BLaER1 treated with 17β-estradiol and CSF1 and Interleukin-3, amounts not matched to agents 10 nM and 100 nM (cell line): ENCODE measurements at regions not wholly inside any gene's neighbourhood (a gene's known extent, or its start where the extent isn't known, plus 50 kb on each side); places are given as distances from the start of the nearest gene placed in this dataset.

Experiments used
- H3K27ac ChIP-seq, 11 experiments: shearing (Covaris generic); formaldehyde crosslinking; 2 replicates each; pipeline ENCODE4 v1.8.1; 2022
- H3K27me3 ChIP-seq, 11 experiments: shearing (Covaris generic); formaldehyde crosslinking; 2 replicates each; pipeline ENCODE4 v1.8.1; 2022
- H3K36me3 ChIP-seq, 11 experiments: shearing (Covaris generic); formaldehyde crosslinking; 2 replicates each; pipeline ENCODE4 v1.8.1; 2022
- H3K4me1 ChIP-seq, 10 experiments: shearing (Covaris generic); formaldehyde crosslinking; 2 replicates each; pipeline ENCODE4 v1.8.1; 2022
- H3K4me2 ChIP-seq, 11 experiments: shearing (Covaris generic); formaldehyde crosslinking; 2 replicates each; pipeline ENCODE4 v1.8.1; 2022
- H3K4me3 ChIP-seq, 10 experiments: shearing (Covaris generic); formaldehyde crosslinking; 2 replicates each; pipeline ENCODE4 v1.8.1; 2022
- H3K9ac ChIP-seq, 11 experiments: shearing (Covaris generic); formaldehyde crosslinking; 2 replicates each; pipeline ENCODE4 v1.8.1; 2022
- H3K9me3 ChIP-seq, 11 experiments: shearing (Covaris generic); formaldehyde crosslinking; replicated peaks in 1 of 11; 2 replicates each; pipeline ENCODE4 v1.8.1; 2022
- H4K20me1 ChIP-seq, 11 experiments: shearing (Covaris generic); formaldehyde crosslinking; 2 replicates each; pipeline ENCODE4 v1.8.1; 2022
- Cebpa-rat ChIP-seq, 11 experiments: shearing (Covaris generic); IDR thresholded peaks; 2 replicates each; pipeline ENCODE4 v1.8.1; 2022

DNA sequence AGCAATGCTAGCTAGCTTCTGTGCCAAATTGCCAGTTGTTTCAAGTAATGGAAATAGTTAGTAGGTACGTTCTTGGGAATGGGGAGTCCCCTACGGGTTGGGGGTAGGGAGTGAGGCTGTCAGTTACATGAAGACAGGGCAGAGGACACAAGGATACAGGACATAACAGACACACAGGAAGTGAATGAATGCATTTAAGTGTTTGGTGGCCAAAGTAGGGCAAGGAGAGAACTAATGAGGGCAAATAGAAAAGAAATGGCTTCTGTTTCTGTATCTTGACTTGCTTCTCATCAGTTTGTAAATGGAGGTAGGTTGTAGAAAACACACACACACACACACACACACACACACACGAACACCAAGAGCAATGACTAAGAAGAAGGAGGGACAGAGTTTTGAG lies 142.2 kb downstream of the S1PR1 start:
- no peaks in the 10 kb centered on the region for H3K36me3 ChIP-seq
- no peak overlapping the region for H3K4me2 ChIP-seq
- H3K9me3 ChIP-seq, result peaks cover 0 to 38% (median 7%) of the 10 kb centered on the region in 11 experiments; a peak in 13 of 22 replicates

GRCh38 chr1:101379950-101380349 lies 143.1 kb downstream of the S1PR1 start:
- Histone ChIP-seq H3K27me3 (no peaks in the 10 kb centered on the region), H3K36me3 (no peaks in the 10 kb centered on the region), H3K4me3 (no peak overlapping the region), H3K27ac (no peak overlapping the region), H3K4me1 (peaks cover 0 to 9% (median 0%) of the 10 kb centered on the region in 10 experiments; a peak in 5 of 20 replicates), H3K9ac (no peak overlapping the region), H4K20me1 (no peaks in the 10 kb centered on the region), H3K9me3 (peaks cover 0 to 34% (median 9%) of the 10 kb centered on the region in 11 experiments; a peak in 14 of 22 replicates), H3K4me2 (peak overlapping the region in 5 of 11 experiments; percentile 3 to 32 (median 18); a peak in 2 of 22 replicates)
- TF ChIP-seq Cebpa-rat (IDR thresholded peaks at IDR 0.05), result no peak

More for the DNA sequence above, 142.2 kb downstream of the S1PR1 start:
- Histone ChIP-seq H3K27ac (no peak overlapping the region), H3K27me3 (no peaks in the 10 kb centered on the region), H3K4me1 (peaks cover 0 to 9% (median 0%) of the 10 kb centered on the region in 10 experiments; a peak in 5 of 20 replicates), H3K4me3 (no peak overlapping the region), H4K20me1 (no peaks in the 10 kb centered on the region), H3K9ac (no peak overlapping the region)
- TF ChIP-seq Cebpa-rat (IDR thresholded peaks at IDR 0.05), result no peak

GRCh38 chr1:101382135-101382534 lies 145.3 kb downstream of the S1PR1 start:
- H3K4me2 ChIP-seq, result no peak overlapping the region
- peaks cover 0 to 9% (median 0%) of the 10 kb centered on the region in 10 experiments; a peak in 5 of 20 replicates for H3K4me1 ChIP-seq
- H3K27me3 ChIP-seq, result no peaks in the 10 kb centered on the region
- peaks cover 0 to 13% (median 5%) of the 10 kb centered on the region in 11 experiments; a peak in 12 of 22 replicates for H3K36me3 ChIP-seq
- no peak overlapping the region for H3K9ac ChIP-seq
- peaks cover 19 to 44% (median 27%) of the 10 kb centered on the region in 11 experiments for H3K9me3 ChIP-seq
- no peaks in the 10 kb centered on the region for H4K20me1 ChIP-seq
- no peak for TF ChIP-seq Cebpa-rat (IDR thresholded peaks at IDR 0.05)
- H3K4me3 ChIP-seq, result no peak overlapping the region
- H3K27ac ChIP-seq, result no peak overlapping the region

- H3K9me3 ChIP-seq, result peaks cover 31 to 56% (median 43%) of the 10 kb centered on the region in 11 experiments
- no peaks in the 10 kb centered on the region for H3K27me3 ChIP-seq
- H3K4me2 ChIP-seq, result peak overlapping the region in 5 of 11 experiments; percentile 4 to 45 (median 15); a peak in 9 of 22 replicates
- TF ChIP-seq Cebpa-rat (IDR thresholded peaks at IDR 0.05), result no peak
- H3K4me3 ChIP-seq, result no peak overlapping the region
- peaks cover 0 to 21% (median 0%) of the 10 kb centered on the region in 10 experiments; a peak in 9 of 20 replicates for H3K4me1 ChIP-seq
- H3K36me3 ChIP-seq, result peaks cover 0 to 51% (median 21%) of the 10 kb centered on the region in 11 experiments; a peak in 15 of 22 replicates
- no peaks in the 10 kb centered on the region for H4K20me1 ChIP-seq
- no peak overlapping the region for H3K9ac ChIP-seq
- H3K27ac ChIP-seq, result peak overlapping the region in 1 of 11 experiments; percentile 10; a peak in 2 of 22 replicates
Observed at GRCh38 chr1:101388904-101389546, 152.2 kb downstream of the S1PR1 start.

- H3K4me3 ChIP-seq, result no peak overlapping the region
- no peaks in the 10 kb centered on the region for H4K20me1 ChIP-seq
- H3K9me3 ChIP-seq, result peaks cover 31 to 56% (median 44%) of the 10 kb centered on the region in 11 experiments
- no peak for TF ChIP-seq Cebpa-rat (IDR thresholded peaks at IDR 0.05)
- H3K27me3 ChIP-seq, result no peaks in the 10 kb centered on the region
- no peak overlapping the region for H3K9ac ChIP-seq
- peaks cover 0 to 57% (median 26%) of the 10 kb centered on the region in 11 experiments; a peak in 16 of 22 replicates for H3K36me3 ChIP-seq
- H3K4me1 ChIP-seq, result peaks cover 0 to 20% (median 0%) of the 10 kb centered on the region in 10 experiments; a peak in 9 of 20 replicates
- peak overlapping the region in 4 of 11 experiments; percentile 5 to 45 (median 28); a peak in 5 of 22 replicates for H3K4me2 ChIP-seq
- peak overlapping the region in 1 of 11 experiments; percentile 20; a peak in 1 of 22 replicates for H3K27ac ChIP-seq
Observed at GRCh38 chr1:101389547-101389929, 152.7 kb downstream of the S1PR1 start.

DNA sequence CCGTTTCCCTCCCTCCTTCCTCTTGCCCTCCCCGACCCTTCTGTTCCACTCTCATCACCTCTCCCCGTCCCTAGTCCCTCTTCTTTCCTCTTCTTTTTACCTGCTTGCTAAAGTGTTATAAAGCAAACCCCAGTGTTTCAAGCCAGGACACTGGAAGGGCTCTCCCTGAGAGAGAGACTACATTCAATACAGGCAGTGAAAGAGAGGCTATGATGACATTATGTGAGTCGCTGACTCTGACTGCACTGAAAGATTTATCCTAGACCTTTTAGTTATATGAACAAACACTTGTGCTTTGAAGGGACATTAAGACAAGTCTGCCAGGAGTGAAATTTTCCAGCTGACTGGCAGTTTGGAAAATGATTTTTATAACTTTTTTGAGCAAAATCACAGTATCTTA lies 155.7 kb downstream of the S1PR1 start:
- TF ChIP-seq Cebpa-rat (IDR thresholded peaks at IDR 0.05), result no peak
- H3K9ac ChIP-seq, result no peak overlapping the region
- no peak overlapping the region for H3K27ac ChIP-seq
- no peaks in the 10 kb centered on the region for H4K20me1 ChIP-seq
- H3K36me3 ChIP-seq, result peaks cover 0 to 70% (median 43%) of the 10 kb centered on the region in 11 experiments; a peak in 17 of 22 replicates
- H3K4me3 ChIP-seq, result no peak overlapping the region
- H3K27me3 ChIP-seq, result no peaks in the 10 kb centered on the region
- H3K9me3 ChIP-seq, result peaks cover 8 to 44% (median 22%) of the 10 kb centered on the region in 11 experiments; a peak in 20 of 22 replicates
- H3K4me2 ChIP-seq, result no peak overlapping the region
- H3K4me1 ChIP-seq, result peaks cover 0 to 24% (median 2%) of the 10 kb centered on the region in 10 experiments; a peak in 13 of 20 replicates

- Histone ChIP-seq H3K4me3 (no peak overlapping the region), H3K9ac (no peak overlapping the region)
Observed at GRCh38 chr1:101394041-101394440, 157.2 kb downstream of the S1PR1 start.

GRCh38 chr1:101399222-101399621 lies 162.4 kb downstream of the S1PR1 start:
- H3K4me2 ChIP-seq, result peak overlapping the region in 2 of 11 experiments; percentile 3 to 14; a peak in 2 of 22 replicates
- H3K4me1 ChIP-seq, result peaks cover 0 to 61% (median 25%) of the 10 kb centered on the region in 10 experiments; a peak in 14 of 20 replicates
- no peak for TF ChIP-seq Cebpa-rat (IDR thresholded peaks at IDR 0.05)
- no peaks in the 10 kb centered on the region for H3K27me3 ChIP-seq
- peaks cover 0 to 92% (median 63%) of the 10 kb centered on the region in 11 experiments; a peak in 17 of 22 replicates for H3K36me3 ChIP-seq
- no peak overlapping the region for H3K27ac ChIP-seq
- peaks cover 0 to 52% (median 20%) of the 10 kb centered on the region in 11 experiments; a peak in 14 of 22 replicates for H3K9me3 ChIP-seq
- H4K20me1 ChIP-seq, result no peaks in the 10 kb centered on the region
- H3K4me3 ChIP-seq, result no peak overlapping the region
- H3K9ac ChIP-seq, result no peak overlapping the region

More at GRCh38 chr1:101394041-101394440, 157.2 kb downstream of the S1PR1 start:
- Histone ChIP-seq H4K20me1 (no peaks in the 10 kb centered on the region), H3K9me3 (peaks cover 0 to 29% (median 7%) of the 10 kb centered on the region in 11 experiments; a peak in 11 of 22 replicates), H3K27me3 (no peaks in the 10 kb centered on the region), H3K4me2 (no peak overlapping the region), H3K4me1 (peaks cover 0 to 32% (median 9%) of the 10 kb centered on the region in 10 experiments; a peak in 12 of 20 replicates), H3K27ac (no peak overlapping the region), H3K36me3 (peaks cover 0 to 68% (median 43%) of the 10 kb centered on the region in 11 experiments; a peak in 17 of 22 replicates)
- no peak for TF ChIP-seq Cebpa-rat (IDR thresholded peaks at IDR 0.05)

GRCh38 chr1:101406271-101406670 lies 169.5 kb downstream of the S1PR1 start:
- Histone ChIP-seq H3K4me3 (peak overlapping the region in 3 of 10 experiments; percentile 9 to 66 (median 34); a peak in 3 of 20 replicates), H3K27me3 (no peaks in the 10 kb centered on the region), H3K4me2 (peak overlapping the region in 8 of 11 experiments; percentile 27 to 96 (median 85); a peak in 16 of 22 replicates), H4K20me1 (no peaks in the 10 kb centered on the region), H3K27ac (peak overlapping the region in 4 of 11 experiments; percentile 11 to 77 (median 34); a peak in 3 of 22 replicates), H3K9ac (no peak overlapping the region), H3K4me1 (peaks cover 39 to 90% (median 76%) of the 10 kb centered on the region in 10 experiments), H3K36me3 (peaks cover 0 to 55% (median 39%) of the 10 kb centered on the region in 11 experiments; a peak in 14 of 22 replicates), H3K9me3 (peaks cover 0 to 45% (median 25%) of the 10 kb centered on the region in 11 experiments; a peak in 17 of 22 replicates)
- TF ChIP-seq Cebpa-rat (IDR thresholded peaks at IDR 0.05), result no peak
